Stomach (tissue), 8 donors: ENCODE measurements at regions not wholly inside any gene's neighbourhood (a gene's known extent, or its start where the extent isn't known, plus 50 kb on each side); places are given as distances from the start of the nearest gene placed in this dataset.

Source experiments
- DNase-seq, 2 donors: peaks; one replicate each; pipeline versions ENCODE4 v3.0.0 to v3.0.0-alpha.2; 2013 to 2019
- H3K27ac ChIP-seq, 5 donors: fragments of 200-600 bp in 4 of 5; sonication (generic) in 4 of 5; one replicate each; pipeline ENCODE4 v1.5.1; 2013 to 2019; ENCODE audit warnings: mild to moderate bottlenecking in 1 of 5, moderate library complexity in 1 of 5
- H3K27me3 ChIP-seq, 3 donors: fragments of 200-600 bp; sonication (generic); one replicate each; pipeline ENCODE4 v1.5.1; 2017 to 2019; ENCODE audit warnings: mixed run types in 1 of 3
- H3K36me3 ChIP-seq, 4 donors: fragments of 200-600 bp; sonication (generic); 1 replicate in 3 of 4; 2 replicates in 1 of 4; pipeline ENCODE4 v1.5.1; 2016 to 2019
- H3K4me1 ChIP-seq, 4 donors: fragments of 200-600 bp; sonication (generic); one replicate each; pipeline ENCODE4 v1.5.1; 2016 to 2019
- H3K4me3 ChIP-seq, 4 donors: fragments of 200-600 bp; sonication (generic) in 3 of 4; one replicate each; pipeline ENCODE4 v1.5.1; 2016 to 2019; ENCODE audit warnings: mild to moderate bottlenecking in 1 of 4
- H3K9me3 ChIP-seq, 4 donors: fragments of 200-600 bp; sonication (generic); one replicate each; pipeline ENCODE4 v1.5.1; 2016 to 2019
- EP300 ChIP-seq: sonication (generic); formaldehyde crosslinking; IDR thresholded peaks from one replicate; pipeline ENCODE4 v1.6.1; 2017; ENCODE audit warnings: antibody characterized with exemption
- POLR2A ChIP-seq, 4 donors: fragments of 450-650 bp; IDR thresholded peaks; one replicate each; pipeline ENCODE4 v1.6.1; 2016; ENCODE audit warnings: antibody characterized with exemption in 4 of 4, control low read depth in 2 of 4, mild to moderate bottlenecking in 1 of 4, moderate library complexity in 1 of 4
- POLR2AphosphoS5 ChIP-seq, 3 donors: sonication (generic); formaldehyde crosslinking; IDR thresholded peaks; one replicate each; pipeline ENCODE4 v1.6.1; 2016; ENCODE audit warnings: antibody characterized with exemption in 3 of 3
- WGBS, 5 donors: extraction: QIAGEN DNeasy Blood & Tissue Kit in 3 of 5; methylation state at CpG; one replicate each; pipeline versions ENCODE4 v1.1.5 to v1.1.7; 2013 to 2018; 5-methylcytosine and 5-hydroxymethylcytosine counted together
- intact Hi-C: fragments of 100-400 bp; cut with DNase I; formaldehyde crosslinking; loops from one replicate; pipeline ENCODE4 v1.15.1; 2023; ENCODE audit warnings: low total_unique reads
- TF ChIP-seq, protein P1 (sequence below), 7 experiments: fragments of 450-650 bp in 4 of 7; fragments of 200-600 bp in 3 of 7; sonication (generic) in 3 of 7; IDR thresholded peaks; one replicate each; pipeline ENCODE4 v1.5.1; 2016 to 2019; ENCODE audit warnings: antibody characterized with exemption in 7 of 7, control low read depth in 2 of 7, mild to moderate bottlenecking in 1 of 7
- donor health status: healthy with polysubstance abuse.
- donor health status: Bipolar disorder and iron deficiency.
- donor health status: healthy.

DNA sequence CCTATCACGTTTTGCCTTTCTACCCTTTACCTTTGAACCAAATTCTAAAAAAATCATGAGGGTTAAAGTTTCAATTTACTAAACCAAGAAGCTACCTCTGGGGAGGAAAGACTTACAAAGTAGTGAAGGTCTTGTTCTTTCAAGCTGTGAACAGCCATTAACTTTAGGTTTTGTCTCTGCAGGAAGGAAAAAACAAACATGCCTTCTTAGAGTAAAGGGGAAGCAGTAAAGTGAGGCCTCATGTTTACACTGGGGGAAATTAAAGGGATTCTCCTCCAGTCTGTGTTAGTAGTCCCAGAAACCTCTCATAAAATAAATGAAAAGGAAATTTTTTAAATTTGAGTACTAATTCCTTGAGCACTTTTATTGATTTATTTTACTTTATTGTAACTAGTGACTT is 780.2 kb upstream of the ADGRL2 start:
- Histone ChIP-seq H3K36me3 (no peaks in the 10 kb centered on the region), H3K4me1 (no peaks in the 10 kb centered on the region), H3K4me3 (no peak overlapping the region), H3K27ac (no peak overlapping the region), H3K27me3 (no peaks in the 10 kb centered on the region), H3K9me3 (no peaks in the 10 kb centered on the region)
- WGBS, 5 donors, result 73 to 80% (median 76%) methylated on average over 1 of the region's 1 CpG
- intact Hi-C loops, result no loop called here
- DNase-seq, result no peak
- TF ChIP-seq, protein P1, sequence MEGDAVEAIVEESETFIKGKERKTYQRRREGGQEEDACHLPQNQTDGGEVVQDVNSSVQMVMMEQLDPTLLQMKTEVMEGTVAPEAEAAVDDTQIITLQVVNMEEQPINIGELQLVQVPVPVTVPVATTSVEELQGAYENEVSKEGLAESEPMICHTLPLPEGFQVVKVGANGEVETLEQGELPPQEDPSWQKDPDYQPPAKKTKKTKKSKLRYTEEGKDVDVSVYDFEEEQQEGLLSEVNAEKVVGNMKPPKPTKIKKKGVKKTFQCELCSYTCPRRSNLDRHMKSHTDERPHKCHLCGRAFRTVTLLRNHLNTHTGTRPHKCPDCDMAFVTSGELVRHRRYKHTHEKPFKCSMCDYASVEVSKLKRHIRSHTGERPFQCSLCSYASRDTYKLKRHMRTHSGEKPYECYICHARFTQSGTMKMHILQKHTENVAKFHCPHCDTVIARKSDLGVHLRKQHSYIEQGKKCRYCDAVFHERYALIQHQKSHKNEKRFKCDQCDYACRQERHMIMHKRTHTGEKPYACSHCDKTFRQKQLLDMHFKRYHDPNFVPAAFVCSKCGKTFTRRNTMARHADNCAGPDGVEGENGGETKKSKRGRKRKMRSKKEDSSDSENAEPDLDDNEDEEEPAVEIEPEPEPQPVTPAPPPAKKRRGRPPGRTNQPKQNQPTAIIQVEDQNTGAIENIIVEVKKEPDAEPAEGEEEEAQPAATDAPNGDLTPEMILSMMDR (IDR thresholded peaks at IDR 0.05), result no peak
- TF ChIP-seq POLR2A (IDR thresholded peaks at IDR 0.05), result no peak
- no peak for TF ChIP-seq POLR2AphosphoS5 (IDR thresholded peaks at IDR 0.05)
- TF ChIP-seq EP300, result no peak

- no peak for DNase-seq
- TF ChIP-seq POLR2AphosphoS5 (IDR thresholded peaks at IDR 0.05) (no peak), EP300 (no peak), POLR2A (IDR thresholded peaks at IDR 0.05) (no peak)
- TF ChIP-seq, protein P1 (IDR thresholded peaks at IDR 0.05), result no peak
- Histone ChIP-seq H3K9me3 (no peaks in the 10 kb centered on the region), H3K27me3 (no peaks in the 10 kb centered on the region), H3K4me3 (no peak overlapping the region), H3K36me3 (no peaks in the 10 kb centered on the region), H3K27ac (no peak overlapping the region), H3K4me1 (no peaks in the 10 kb centered on the region)
- WGBS, 5 donors, result 68 to 82% (median 76%) methylated on average over 3 of the region's 3 CpGs
- intact Hi-C loops, result no loop called here
Measured at GRCh38 chr1:81010126-81010525, 790.6 kb upstream of the ADGRL2 start.

DNA sequence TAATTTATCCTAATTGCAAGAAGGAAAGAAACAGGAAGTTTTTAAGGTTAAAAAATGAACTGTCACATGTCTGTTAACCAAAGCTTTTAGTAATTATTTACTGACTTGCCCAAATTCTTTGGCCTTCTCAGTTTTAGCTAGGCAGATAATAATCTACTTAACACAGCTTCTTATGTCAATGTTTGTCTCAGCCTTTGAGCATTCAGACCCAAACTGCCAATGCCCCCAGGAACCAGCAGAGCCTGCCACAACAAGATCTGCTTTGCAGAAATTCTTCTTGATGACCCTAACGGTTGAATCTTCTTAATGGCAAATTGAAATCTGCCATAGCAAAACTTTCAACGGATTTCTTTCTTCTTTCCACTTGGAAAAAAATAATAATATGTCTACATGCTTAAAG is 792.4 kb upstream of the ADGRL2 start:
- no peak overlapping the region for H3K4me3 ChIP-seq
- TF ChIP-seq EP300, result no peak
- no peak for TF ChIP-seq POLR2A (IDR thresholded peaks at IDR 0.05)
- TF ChIP-seq, protein P1 (IDR thresholded peaks at IDR 0.05), result no peak
- TF ChIP-seq POLR2AphosphoS5 (IDR thresholded peaks at IDR 0.05), result no peak
- no peaks in the 10 kb centered on the region for H3K9me3 ChIP-seq
- 36 to 71% (median 50%) methylated on average over 2 of the region's 2 CpGs for WGBS, 5 donors
- no peak for DNase-seq
- no peaks in the 10 kb centered on the region for H3K27me3 ChIP-seq
- intact Hi-C loops, result no loop called here
- H3K36me3 ChIP-seq, result no peaks in the 10 kb centered on the region
- H3K27ac ChIP-seq, result no peak overlapping the region
- no peaks in the 10 kb centered on the region for H3K4me1 ChIP-seq

DNA sequence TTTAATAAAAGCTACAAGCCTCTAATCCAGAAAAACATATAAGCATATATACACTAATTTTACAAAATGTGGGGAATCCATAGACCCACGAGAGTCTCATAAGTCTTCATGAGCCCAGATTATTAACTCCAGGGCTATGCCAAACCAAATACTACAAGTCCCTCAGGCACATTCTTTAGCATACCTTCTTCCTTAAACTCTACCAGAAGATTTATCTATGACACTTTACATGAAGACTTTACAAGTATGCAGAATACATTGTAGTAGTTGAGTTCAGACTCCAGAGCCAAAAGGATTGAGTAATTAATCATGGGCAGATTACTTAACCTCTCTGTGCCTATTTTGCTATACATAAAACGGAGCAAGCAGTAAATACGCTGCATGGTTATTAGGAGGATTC is 793.7 kb upstream of the ADGRL2 start:
- no peak for TF ChIP-seq EP300
- no peak for TF ChIP-seq POLR2AphosphoS5 (IDR thresholded peaks at IDR 0.05)
- TF ChIP-seq POLR2A (IDR thresholded peaks at IDR 0.05), result no peak
- TF ChIP-seq, protein P1 (IDR thresholded peaks at IDR 0.05), result no peak
- Histone ChIP-seq H3K27me3 (no peaks in the 10 kb centered on the region), H3K27ac (no peak overlapping the region), H3K36me3 (no peaks in the 10 kb centered on the region), H3K9me3 (no peaks in the 10 kb centered on the region), H3K4me3 (no peak overlapping the region), H3K4me1 (no peaks in the 10 kb centered on the region)
- intact Hi-C loops, result no loop called here
- 80 to 88% (median 81%) methylated on average over 3 of the region's 3 CpGs for WGBS, 5 donors
- no peak for DNase-seq
